ENCODE measurements at regions not wholly inside any gene's neighbourhood (a gene's known extent, or its start where the extent isn't known, plus 50 kb on each side); places are given as distances from the start of the nearest gene placed in this dataset.

DNA sequence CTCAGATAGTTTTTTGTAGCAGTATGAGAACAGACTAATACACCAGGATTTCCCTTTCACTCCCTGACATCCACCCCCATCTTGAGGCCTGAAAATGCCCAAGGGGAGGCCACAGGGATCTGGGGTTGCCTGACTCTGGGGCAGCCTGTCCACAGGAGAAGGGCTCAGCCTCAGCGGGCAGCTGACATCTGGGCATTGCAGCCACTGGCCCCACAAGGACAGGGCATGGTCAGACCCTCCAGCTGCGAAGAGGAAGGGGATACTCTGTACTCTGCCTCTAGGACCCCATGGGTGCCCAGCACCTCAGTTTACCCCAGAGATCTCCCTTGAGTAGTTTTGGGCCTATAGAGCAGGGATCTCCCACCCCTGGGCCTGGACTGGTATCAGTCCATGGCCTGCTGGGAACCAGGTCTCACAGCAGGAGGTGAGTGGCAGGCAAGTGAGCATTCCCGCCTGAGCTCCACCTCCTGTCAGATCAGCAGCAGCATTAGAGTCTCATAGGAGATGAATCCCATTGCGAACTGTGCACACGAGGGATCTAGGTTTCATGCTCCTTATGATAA lies 138.9 kb downstream of the HMX1 start (continued):
- TF ChIP-seq, protein P1, sequence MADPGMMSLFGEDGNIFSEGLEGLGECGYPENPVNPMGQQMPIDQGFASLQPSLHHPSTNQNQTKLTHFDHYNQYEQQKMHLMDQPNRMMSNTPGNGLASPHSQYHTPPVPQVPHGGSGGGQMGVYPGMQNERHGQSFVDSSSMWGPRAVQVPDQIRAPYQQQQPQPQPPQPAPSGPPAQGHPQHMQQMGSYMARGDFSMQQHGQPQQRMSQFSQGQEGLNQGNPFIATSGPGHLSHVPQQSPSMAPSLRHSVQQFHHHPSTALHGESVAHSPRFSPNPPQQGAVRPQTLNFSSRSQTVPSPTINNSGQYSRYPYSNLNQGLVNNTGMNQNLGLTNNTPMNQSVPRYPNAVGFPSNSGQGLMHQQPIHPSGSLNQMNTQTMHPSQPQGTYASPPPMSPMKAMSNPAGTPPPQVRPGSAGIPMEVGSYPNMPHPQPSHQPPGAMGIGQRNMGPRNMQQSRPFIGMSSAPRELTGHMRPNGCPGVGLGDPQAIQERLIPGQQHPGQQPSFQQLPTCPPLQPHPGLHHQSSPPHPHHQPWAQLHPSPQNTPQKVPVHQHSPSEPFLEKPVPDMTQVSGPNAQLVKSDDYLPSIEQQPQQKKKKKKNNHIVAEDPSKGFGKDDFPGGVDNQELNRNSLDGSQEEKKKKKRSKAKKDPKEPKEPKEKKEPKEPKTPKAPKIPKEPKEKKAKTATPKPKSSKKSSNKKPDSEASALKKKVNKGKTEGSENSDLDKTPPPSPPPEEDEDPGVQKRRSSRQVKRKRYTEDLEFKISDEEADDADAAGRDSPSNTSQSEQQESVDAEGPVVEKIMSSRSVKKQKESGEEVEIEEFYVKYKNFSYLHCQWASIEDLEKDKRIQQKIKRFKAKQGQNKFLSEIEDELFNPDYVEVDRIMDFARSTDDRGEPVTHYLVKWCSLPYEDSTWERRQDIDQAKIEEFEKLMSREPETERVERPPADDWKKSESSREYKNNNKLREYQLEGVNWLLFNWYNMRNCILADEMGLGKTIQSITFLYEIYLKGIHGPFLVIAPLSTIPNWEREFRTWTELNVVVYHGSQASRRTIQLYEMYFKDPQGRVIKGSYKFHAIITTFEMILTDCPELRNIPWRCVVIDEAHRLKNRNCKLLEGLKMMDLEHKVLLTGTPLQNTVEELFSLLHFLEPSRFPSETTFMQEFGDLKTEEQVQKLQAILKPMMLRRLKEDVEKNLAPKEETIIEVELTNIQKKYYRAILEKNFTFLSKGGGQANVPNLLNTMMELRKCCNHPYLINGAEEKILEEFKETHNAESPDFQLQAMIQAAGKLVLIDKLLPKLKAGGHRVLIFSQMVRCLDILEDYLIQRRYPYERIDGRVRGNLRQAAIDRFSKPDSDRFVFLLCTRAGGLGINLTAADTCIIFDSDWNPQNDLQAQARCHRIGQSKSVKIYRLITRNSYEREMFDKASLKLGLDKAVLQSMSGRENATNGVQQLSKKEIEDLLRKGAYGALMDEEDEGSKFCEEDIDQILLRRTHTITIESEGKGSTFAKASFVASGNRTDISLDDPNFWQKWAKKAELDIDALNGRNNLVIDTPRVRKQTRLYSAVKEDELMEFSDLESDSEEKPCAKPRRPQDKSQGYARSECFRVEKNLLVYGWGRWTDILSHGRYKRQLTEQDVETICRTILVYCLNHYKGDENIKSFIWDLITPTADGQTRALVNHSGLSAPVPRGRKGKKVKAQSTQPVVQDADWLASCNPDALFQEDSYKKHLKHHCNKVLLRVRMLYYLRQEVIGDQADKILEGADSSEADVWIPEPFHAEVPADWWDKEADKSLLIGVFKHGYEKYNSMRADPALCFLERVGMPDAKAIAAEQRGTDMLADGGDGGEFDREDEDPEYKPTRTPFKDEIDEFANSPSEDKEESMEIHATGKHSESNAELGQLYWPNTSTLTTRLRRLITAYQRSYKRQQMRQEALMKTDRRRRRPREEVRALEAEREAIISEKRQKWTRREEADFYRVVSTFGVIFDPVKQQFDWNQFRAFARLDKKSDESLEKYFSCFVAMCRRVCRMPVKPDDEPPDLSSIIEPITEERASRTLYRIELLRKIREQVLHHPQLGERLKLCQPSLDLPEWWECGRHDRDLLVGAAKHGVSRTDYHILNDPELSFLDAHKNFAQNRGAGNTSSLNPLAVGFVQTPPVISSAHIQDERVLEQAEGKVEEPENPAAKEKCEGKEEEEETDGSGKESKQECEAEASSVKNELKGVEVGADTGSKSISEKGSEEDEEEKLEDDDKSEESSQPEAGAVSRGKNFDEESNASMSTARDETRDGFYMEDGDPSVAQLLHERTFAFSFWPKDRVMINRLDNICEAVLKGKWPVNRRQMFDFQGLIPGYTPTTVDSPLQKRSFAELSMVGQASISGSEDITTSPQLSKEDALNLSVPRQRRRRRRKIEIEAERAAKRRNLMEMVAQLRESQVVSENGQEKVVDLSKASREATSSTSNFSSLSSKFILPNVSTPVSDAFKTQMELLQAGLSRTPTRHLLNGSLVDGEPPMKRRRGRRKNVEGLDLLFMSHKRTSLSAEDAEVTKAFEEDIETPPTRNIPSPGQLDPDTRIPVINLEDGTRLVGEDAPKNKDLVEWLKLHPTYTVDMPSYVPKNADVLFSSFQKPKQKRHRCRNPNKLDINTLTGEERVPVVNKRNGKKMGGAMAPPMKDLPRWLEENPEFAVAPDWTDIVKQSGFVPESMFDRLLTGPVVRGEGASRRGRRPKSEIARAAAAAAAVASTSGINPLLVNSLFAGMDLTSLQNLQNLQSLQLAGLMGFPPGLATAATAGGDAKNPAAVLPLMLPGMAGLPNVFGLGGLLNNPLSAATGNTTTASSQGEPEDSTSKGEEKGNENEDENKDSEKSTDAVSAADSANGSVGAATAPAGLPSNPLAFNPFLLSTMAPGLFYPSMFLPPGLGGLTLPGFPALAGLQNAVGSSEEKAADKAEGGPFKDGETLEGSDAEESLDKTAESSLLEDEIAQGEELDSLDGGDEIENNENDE (IDR thresholded peaks at IDR 0.05; ENCODE audit: insufficient replicate concordance, low read length), result no peak
- TF ChIP-seq ZNF274 (IDR thresholded peaks at IDR 0.05; ENCODE audit: borderline replicate concordance, extremely low read depth, low read length) (no peak), RNF2 (IDR thresholded peaks at IDR 0.05; ENCODE audit: borderline replicate concordance, low read depth, low read length, missing control alignments, poor library complexity, severe bottlenecking) (no peak)

All from H1 (cell line).